ENCODE measurements at regions not wholly inside any gene's neighbourhood (a gene's known extent, or its start where the extent isn't known, plus 50 kb on each side); places are given as distances from the start of the nearest gene placed in this dataset.

DNA sequence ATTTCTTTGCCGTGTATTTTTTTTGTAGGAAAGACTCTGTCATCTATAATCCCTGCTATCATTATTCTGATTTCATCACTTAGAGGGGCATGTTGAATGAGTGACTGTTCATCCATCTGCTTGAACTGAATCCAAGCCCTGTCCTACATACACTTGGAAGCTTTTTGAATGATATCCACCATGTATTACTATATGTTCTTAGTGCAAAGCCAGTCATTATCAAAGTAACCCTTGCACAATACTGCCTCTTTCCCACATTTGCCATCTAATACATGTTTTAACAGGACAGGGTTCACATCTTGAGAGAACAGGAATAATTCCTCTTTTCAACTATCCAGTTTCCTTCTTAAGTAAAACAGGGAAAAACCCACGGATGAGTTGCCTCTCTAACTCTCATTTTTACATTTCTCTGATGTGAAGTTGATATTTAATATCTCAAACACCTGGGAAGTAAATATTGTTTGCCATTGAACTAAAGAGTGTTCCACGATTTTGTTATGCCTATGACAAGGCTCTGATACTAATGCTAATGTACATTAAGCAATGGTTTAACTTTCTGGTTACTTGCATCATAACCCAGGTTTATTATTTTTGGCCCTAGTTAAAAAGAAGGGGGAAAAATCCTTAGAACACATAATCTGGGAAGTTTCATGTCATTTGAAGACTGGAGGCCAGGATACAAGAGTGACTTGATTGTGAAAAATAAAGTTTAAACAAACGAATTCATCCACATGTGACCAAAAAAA is 103.7 kb upstream of the TARS1 start:
- H3K9me3 Mint-ChIP-seq (ENCODE audit: unreplicated experiment): peaks cover 2% of the 10 kb centered on the region
- H3K4me1 Mint-ChIP-seq (ENCODE audit: low read depth, unreplicated experiment): no peaks in the 10 kb centered on the region
- no peak for TF ChIP-seq CTCF (IDR thresholded peaks at IDR 0.05; ENCODE audit: partially characterized antibody, unreplicated experiment)
- no peaks in the 10 kb centered on the region for H3K27me3 Mint-ChIP-seq (ENCODE audit: unreplicated experiment)
- H3K4me3 Mint-ChIP-seq (ENCODE audit: unreplicated experiment): no peak overlapping the region
- H3K36me3 Mint-ChIP-seq (ENCODE audit: unreplicated experiment): no peaks in the 10 kb centered on the region
- DNase-seq: no peak
- H3K27ac Mint-ChIP-seq (ENCODE audit: unreplicated experiment): no peak overlapping the region

- H3K4me1 Mint-ChIP-seq (ENCODE audit: low read depth, unreplicated experiment): no peaks in the 10 kb centered on the region
- TF ChIP-seq CTCF (IDR thresholded peaks at IDR 0.05; ENCODE audit: partially characterized antibody, unreplicated experiment): no peak
- peaks cover 2% of the 10 kb centered on the region for H3K9me3 Mint-ChIP-seq (ENCODE audit: unreplicated experiment)
- H3K27ac Mint-ChIP-seq (ENCODE audit: unreplicated experiment): no peak overlapping the region
- no peak for DNase-seq
- no peaks in the 10 kb centered on the region for H3K36me3 Mint-ChIP-seq (ENCODE audit: unreplicated experiment)
- no peaks in the 10 kb centered on the region for H3K27me3 Mint-ChIP-seq (ENCODE audit: unreplicated experiment)
- H3K4me3 Mint-ChIP-seq (ENCODE audit: unreplicated experiment): no peak overlapping the region
These were observed 103.2 kb upstream of the TARS1 start for GRCh38 chr5:33337637-33337992.

DNA sequence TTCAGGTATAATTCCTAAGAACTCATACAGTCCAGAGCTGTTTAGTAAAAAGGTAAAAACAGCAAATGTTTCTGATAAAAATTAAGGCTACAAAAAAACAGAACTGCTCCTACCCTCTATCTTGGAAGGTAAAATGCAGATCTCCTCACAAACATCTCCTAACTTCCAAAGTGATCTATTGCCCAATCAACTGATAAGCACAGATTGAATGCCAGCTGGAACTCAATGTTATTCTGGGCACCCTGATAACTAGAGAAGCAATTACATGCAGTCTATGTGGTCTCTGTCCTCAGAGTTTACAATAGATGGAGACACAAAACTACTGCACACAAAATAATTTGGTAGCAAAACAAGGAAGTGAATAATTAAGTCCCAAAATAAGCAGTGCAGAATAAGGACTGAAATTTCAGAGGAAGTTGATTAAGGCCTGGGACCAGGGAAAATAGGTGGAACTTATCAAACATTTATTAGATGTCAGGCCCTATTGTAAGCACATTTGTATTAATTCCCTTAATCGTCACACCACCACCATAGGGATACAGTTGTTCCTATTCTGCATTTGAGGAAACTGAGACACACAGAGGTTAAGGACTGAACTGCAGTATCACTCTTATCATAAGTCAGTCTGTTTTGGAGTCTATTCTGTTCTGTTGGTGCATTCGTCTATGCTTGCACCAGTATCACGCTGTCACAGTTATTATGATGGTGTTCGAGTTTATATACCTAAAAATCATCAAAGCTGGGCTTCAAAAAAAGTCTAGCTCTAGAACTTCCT is 102.2 kb upstream of the TARS1 start:
- Mint-ChIP-seq H3K9me3 (ENCODE audit: unreplicated experiment) (peaks cover 2% of the 10 kb centered on the region), H3K27ac (ENCODE audit: unreplicated experiment) (no peak overlapping the region), H3K27me3 (ENCODE audit: unreplicated experiment) (no peaks in the 10 kb centered on the region), H3K4me1 (ENCODE audit: low read depth, unreplicated experiment) (no peaks in the 10 kb centered on the region), H3K4me3 (ENCODE audit: unreplicated experiment) (no peak overlapping the region), H3K36me3 (ENCODE audit: unreplicated experiment) (no peaks in the 10 kb centered on the region)
- no peak for TF ChIP-seq CTCF (IDR thresholded peaks at IDR 0.05; ENCODE audit: partially characterized antibody, unreplicated experiment)
- DNase-seq: no peak

- Mint-ChIP-seq H3K4me1 (ENCODE audit: low read depth, unreplicated experiment) (no peaks in the 10 kb centered on the region), H3K36me3 (ENCODE audit: unreplicated experiment) (no peaks in the 10 kb centered on the region), H3K27me3 (ENCODE audit: unreplicated experiment) (no peaks in the 10 kb centered on the region), H3K9me3 (ENCODE audit: unreplicated experiment) (peaks cover 2% of the 10 kb centered on the region), H3K4me3 (ENCODE audit: unreplicated experiment) (no peak overlapping the region), H3K27ac (ENCODE audit: unreplicated experiment) (no peak overlapping the region)
- TF ChIP-seq CTCF (IDR thresholded peaks at IDR 0.05; ENCODE audit: partially characterized antibody, unreplicated experiment): no peak
- DNase-seq: no peak
These were observed 101.4 kb upstream of the TARS1 start for GRCh38 chr5:33339413-33339812.

GRCh38 chr5:33340195-33340594 is 100.6 kb upstream of the TARS1 start:
- DNase-seq: no peak
- no peak for TF ChIP-seq CTCF (IDR thresholded peaks at IDR 0.05; ENCODE audit: partially characterized antibody, unreplicated experiment)
- H3K27me3 Mint-ChIP-seq (ENCODE audit: unreplicated experiment): no peaks in the 10 kb centered on the region
- H3K27ac Mint-ChIP-seq (ENCODE audit: unreplicated experiment): no peak overlapping the region
- H3K9me3 Mint-ChIP-seq (ENCODE audit: unreplicated experiment): peaks cover 2% of the 10 kb centered on the region
- no peak overlapping the region for H3K4me3 Mint-ChIP-seq (ENCODE audit: unreplicated experiment)
- H3K36me3 Mint-ChIP-seq (ENCODE audit: unreplicated experiment): no peaks in the 10 kb centered on the region
- no peaks in the 10 kb centered on the region for H3K4me1 Mint-ChIP-seq (ENCODE audit: low read depth, unreplicated experiment)
